Retina (tissue), 1 donor: ENCODE measurements at regions not wholly inside any gene's neighbourhood (a gene's known extent, or its start where the extent isn't known, plus 50 kb on each side); places are given as distances from the start of the nearest gene placed in this dataset.
A peak's percentile ranks its signal among the peaks of the same experiment; 100 is the strongest.

Experiments used
- DNase-seq: peaks from one replicate; pipeline ENCODE4 v3.0.0-alpha.2; 2016

GRCh38 chr22:49028111-49028510, 799.6 kb downstream of the BRD1 start:
- no peak for DNase-seq

- no peak for DNase-seq
Measured at GRCh38 chr22:49027368-49027670, 800.4 kb downstream of the BRD1 start.

- peak; percentile 60 for DNase-seq
Measured at GRCh38 chr22:49026494-49027367, 800.9 kb downstream of the BRD1 start.

- DNase-seq: no peak
Measured at GRCh38 chr22:49025791-49026493, 801.7 kb downstream of the BRD1 start.

- DNase-seq: no peak
Measured at GRCh38 chr22:49024775-49025440, 802.8 kb downstream of the BRD1 start.

GRCh38 chr22:49023879-49024774, 803.5 kb downstream of the BRD1 start:
- no peak for DNase-seq

GRCh38 chr22:49023161-49023878, 804.4 kb downstream of the BRD1 start:
- DNase-seq: no peak

- no peak for DNase-seq
Measured at GRCh38 chr22:49022816-49023160, 804.9 kb downstream of the BRD1 start.

GRCh38 chr22:49021926-49022815, 805.5 kb downstream of the BRD1 start:
- DNase-seq: no peak

GRCh38 chr22:49021131-49021925, 806.3 kb downstream of the BRD1 start:
- peak; percentile 27 for DNase-seq

- DNase-seq: no peak
Measured at GRCh38 chr22:49019737-49020713, 807.6 kb downstream of the BRD1 start.

GRCh38 chr22:49018601-49019000, 809.1 kb downstream of the BRD1 start:
- DNase-seq: no peak

- no peak for DNase-seq
Measured at GRCh38 chr22:49017482-49018329, 810.0 kb downstream of the BRD1 start.

- no peak for DNase-seq
Measured at GRCh38 chr22:49016909-49017481, 810.7 kb downstream of the BRD1 start.

- DNase-seq: peak; percentile 32
Measured at GRCh38 chr22:49015993-49016908, 811.4 kb downstream of the BRD1 start.

GRCh38 chr22:49015459-49015858, 812.2 kb downstream of the BRD1 start:
- peak; percentile 33 for DNase-seq
